ENCODE measurements at regions not wholly inside any gene's neighbourhood (a gene's known extent, or its start where the extent isn't known, plus 50 kb on each side); places are given as distances from the start of the nearest gene placed in this dataset.

DNA sequence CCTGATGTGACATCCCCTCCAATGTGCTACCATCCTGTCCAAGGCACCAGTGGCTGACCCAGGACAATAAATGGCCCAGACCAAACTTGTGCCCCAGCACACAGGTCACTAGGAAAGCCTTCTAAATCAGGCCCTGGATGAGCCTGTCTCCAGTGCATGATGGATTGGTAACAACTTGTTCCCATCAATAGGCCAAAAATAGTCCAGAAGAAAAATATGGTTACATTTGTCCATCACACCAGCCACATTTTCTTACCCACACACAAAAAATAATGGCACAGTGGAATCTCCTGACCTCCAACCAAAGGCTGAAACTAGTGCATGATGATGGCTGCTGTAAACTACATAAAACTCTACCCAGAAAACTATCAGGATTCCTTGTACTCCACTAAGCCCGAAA lies 228.4 kb downstream of the SPTSSA start:
- TF ChIP-seq, protein P1, sequence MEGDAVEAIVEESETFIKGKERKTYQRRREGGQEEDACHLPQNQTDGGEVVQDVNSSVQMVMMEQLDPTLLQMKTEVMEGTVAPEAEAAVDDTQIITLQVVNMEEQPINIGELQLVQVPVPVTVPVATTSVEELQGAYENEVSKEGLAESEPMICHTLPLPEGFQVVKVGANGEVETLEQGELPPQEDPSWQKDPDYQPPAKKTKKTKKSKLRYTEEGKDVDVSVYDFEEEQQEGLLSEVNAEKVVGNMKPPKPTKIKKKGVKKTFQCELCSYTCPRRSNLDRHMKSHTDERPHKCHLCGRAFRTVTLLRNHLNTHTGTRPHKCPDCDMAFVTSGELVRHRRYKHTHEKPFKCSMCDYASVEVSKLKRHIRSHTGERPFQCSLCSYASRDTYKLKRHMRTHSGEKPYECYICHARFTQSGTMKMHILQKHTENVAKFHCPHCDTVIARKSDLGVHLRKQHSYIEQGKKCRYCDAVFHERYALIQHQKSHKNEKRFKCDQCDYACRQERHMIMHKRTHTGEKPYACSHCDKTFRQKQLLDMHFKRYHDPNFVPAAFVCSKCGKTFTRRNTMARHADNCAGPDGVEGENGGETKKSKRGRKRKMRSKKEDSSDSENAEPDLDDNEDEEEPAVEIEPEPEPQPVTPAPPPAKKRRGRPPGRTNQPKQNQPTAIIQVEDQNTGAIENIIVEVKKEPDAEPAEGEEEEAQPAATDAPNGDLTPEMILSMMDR (IDR thresholded peaks at IDR 0.05): no peak
- no peak for TF ChIP-seq EZH2 (IDR thresholded peaks at IDR 0.05; ENCODE audit: borderline replicate concordance, insufficient read depth, low read depth, low read length, poor library complexity, severe bottlenecking)
